ENCODE measurements at regions not wholly inside any gene's neighbourhood (a gene's known extent, or its start where the extent isn't known, plus 50 kb on each side); places are given as distances from the start of the nearest gene placed in this dataset.

- no peak for DNase-seq
These were observed 65.5 kb downstream of the ANKRD60 start for GRCh38 chr20:58162986-58163385.

GRCh38 chr20:58161192-58161591 is 67.3 kb downstream of the ANKRD60 start:
- no peak for DNase-seq

- no peak for DNase-seq
These were observed 67.9 kb downstream of the ANKRD60 start for GRCh38 chr20:58160451-58161061.

- DNase-seq, result no peak
These were observed 73.1 kb downstream of the ANKRD60 start for GRCh38 chr20:58155148-58155925.

- no peak for DNase-seq
These were observed 74.3 kb downstream of the ANKRD60 start for GRCh38 chr20:58154113-58154512.

GRCh38 chr20:58153121-58153520 is 75.3 kb downstream of the ANKRD60 start:
- DNase-seq, result no peak

GRCh38 chr20:58150772-58151171 is 77.7 kb downstream of the ANKRD60 start:
- no peak for DNase-seq

GRCh38 chr20:58149437-58150091 is 78.9 kb downstream of the ANKRD60 start:
- no peak for DNase-seq

- no peak for DNase-seq
These were observed 79.6 kb downstream of the ANKRD60 start for GRCh38 chr20:58148891-58149290.

GRCh38 chr20:58147628-58148370 is 80.7 kb downstream of the ANKRD60 start:
- no peak for DNase-seq

GRCh38 chr20:58146746-58147140 is 81.7 kb downstream of the ANKRD60 start:
- no peak for DNase-seq

GRCh38 chr20:58146081-58146745 is 82.2 kb downstream of the ANKRD60 start:
- no peak for DNase-seq

- no peak for DNase-seq
These were observed 82.9 kb downstream of the ANKRD60 start for GRCh38 chr20:58145506-58146080.

GRCh38 chr20:58144096-58144495 is 84.4 kb downstream of the ANKRD60 start:
- DNase-seq, result no peak

- no peak for DNase-seq
These were observed 84.9 kb downstream of the ANKRD60 start for GRCh38 chr20:58143531-58143930.

- no peak for DNase-seq
These were observed 85.6 kb downstream of the ANKRD60 start for GRCh38 chr20:58142843-58143185.

- DNase-seq, result no peak
These were observed 86.2 kb downstream of the ANKRD60 start for GRCh38 chr20:58141971-58142842.

GRCh38 chr20:58141496-58141895 is 87.0 kb downstream of the ANKRD60 start:
- DNase-seq, result no peak

- DNase-seq, result no peak
These were observed 87.5 kb downstream of the ANKRD60 start for GRCh38 chr20:58140787-58141425.

GRCh38 chr20:58139849-58140786 is 88.3 kb downstream of the ANKRD60 start:
- DNase-seq, result no peak
